Ovary (tissue), 3 donors: ENCODE measurements at regions not wholly inside any gene's neighbourhood (a gene's known extent, or its start where the extent isn't known, plus 50 kb on each side); places are given as distances from the start of the nearest gene placed in this dataset.

Source experiments
- CTCF ChIP-seq, 3 donors: fragments of 450-650 bp in 2 of 3; fragments of 200-600 bp in 1 of 3; IDR thresholded peaks; one replicate each; pipeline versions ENCODE4 v1.5.1 to v1.8.0; 2016 to 2022; ENCODE audit warnings: antibody characterized with exemption in 3 of 3, mild to moderate bottlenecking in 1 of 3
- EP300 ChIP-seq: sonication (generic); formaldehyde crosslinking; IDR thresholded peaks from one replicate; pipeline ENCODE4 v1.6.1; 2017; ENCODE audit warnings: antibody characterized with exemption
- donor health status: DM: no; HTN: no; CAD: no.

GRCh38 chr2:142592171-142592570 lies 285.3 kb upstream of the KYNU start:
- TF ChIP-seq CTCF (IDR thresholded peaks at IDR 0.05) (no peak), EP300 (no peak)
